EL (cell line): ENCODE measurements at regions not wholly inside any gene's neighbourhood (a gene's known extent, or its start where the extent isn't known, plus 50 kb on each side); places are given as distances from the start of the nearest gene placed in this dataset.
A peak's percentile ranks its signal among the peaks of the same experiment; 100 is the strongest.

Experiments
- DNase-seq: peaks from one replicate; pipeline ENCODE4 v3.0.0-alpha.2; 2016

DNA sequence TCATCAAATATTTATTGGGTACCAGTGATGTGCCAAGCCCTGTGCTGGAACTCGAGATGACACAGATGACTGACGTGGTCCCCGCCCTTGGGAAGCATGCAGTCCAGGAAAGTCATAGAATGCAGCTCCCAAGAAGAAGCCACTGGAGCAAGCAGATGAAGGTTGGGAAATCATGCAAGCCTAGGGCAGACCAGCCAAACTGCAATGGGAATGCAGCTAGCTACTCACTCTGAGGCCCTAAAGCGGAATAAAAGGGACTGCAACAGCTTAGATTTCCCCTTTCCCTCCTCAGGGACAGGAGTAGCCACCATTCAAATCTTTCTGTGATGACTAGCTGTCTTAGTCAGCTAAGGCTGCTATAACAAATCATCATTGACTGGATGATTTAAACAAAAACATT is 152.2 kb downstream of the MAFB start:
- DNase-seq, result no peak

DNA sequence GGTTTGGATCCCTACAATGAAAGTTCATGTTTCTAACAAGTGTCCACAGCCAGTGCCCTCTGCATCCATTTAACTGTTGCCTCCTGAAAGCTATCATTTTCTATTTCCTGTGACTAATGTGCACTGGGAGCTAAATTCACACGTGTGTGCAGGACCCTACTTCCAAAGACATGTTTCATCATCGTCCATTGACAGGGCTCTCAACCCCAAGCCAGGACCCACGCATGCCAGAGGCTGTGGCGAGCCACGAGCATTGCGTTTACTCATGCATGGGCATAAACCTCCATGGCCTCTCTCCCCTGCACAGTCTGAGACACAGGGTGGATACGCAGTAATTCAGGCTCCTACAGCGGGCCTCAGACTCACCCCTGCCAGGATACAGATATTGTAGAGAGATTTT is 153.2 kb downstream of the MAFB start:
- DNase-seq, result no peak

DNA sequence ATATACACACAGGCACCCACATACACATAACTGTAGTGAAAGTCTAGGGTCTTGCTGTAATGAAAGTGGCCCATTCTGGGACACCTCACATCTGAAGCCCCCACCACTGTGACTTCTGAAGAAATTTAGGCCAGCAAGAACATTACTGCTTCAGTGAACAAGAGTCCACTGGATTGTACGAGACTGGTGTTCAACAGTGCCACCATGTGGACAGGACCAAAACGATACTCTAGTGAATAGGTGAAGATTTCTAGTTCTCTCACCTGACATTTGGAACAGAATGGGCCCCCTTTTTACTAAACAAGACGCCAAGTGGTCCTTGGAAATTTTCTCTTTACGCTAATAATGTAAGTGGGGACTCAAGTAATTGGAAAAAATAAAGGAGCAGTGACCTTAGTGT is 156.9 kb downstream of the MAFB start:
- no peak for DNase-seq

- peak; percentile 34 for DNase-seq
Observed at GRCh38 chr20:40525351-40525750, 163.7 kb downstream of the MAFB start.

GRCh38 chr20:40524071-40524470 is 165.0 kb downstream of the MAFB start:
- DNase-seq, result no peak

DNA sequence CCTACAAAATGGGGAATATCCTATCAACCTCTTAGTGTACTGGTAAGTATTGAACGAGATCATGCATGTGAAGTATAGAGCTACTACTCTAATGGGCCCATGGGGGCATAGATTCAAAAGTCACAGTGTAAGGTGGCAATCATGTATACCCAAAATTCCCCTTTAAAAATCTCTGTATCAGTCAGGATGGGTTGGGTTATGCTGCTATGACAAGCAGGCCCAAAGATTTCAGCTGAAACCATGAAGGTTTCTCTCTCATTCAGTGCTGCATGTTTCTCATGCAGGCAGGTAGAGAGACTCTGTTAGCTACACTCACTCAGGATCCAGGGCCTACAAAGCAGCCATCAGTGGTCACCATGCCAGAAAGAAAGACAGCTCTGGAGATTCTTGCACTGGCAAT is 166.6 kb downstream of the MAFB start:
- DNase-seq, result no peak

DNA sequence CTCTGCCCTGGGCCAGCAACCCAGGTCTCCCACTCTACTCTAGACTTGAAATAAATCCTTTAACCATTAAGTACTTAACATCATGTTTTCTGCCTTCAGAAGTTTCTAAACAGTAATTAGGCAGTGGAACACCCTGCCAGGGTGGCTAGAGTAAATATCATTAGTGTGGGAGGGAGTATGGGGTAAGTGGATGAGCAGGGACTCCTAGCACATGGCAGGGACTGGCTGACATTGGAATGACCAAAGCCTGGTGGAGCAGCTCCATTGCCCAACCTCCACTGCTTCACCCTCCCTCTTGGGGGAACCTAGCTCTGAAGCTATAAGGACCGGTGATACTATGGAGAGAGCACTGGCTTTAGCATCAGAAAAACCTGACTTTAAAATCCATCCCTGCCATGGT is 167.1 kb downstream of the MAFB start:
- no peak for DNase-seq

DNA sequence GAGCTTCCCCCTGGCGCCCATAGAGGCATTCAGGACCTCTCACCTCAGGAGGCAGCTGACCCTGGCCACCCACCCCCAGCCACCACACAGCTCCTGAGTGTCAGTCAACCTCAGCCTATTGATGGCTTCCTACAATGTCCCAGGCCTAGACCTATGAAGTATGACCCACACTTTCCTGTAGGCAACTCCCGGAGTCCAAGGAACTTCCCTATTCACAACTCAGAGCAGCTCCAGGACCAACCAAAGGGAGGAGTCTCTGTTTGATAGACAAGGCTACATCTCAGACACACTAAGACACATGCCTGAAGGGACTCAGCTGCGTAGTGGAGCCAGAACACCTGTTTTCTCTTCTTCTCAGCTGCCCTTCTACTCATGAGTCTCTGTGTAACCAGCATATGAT is 169.1 kb downstream of the MAFB start:
- DNase-seq, result no peak

DNA sequence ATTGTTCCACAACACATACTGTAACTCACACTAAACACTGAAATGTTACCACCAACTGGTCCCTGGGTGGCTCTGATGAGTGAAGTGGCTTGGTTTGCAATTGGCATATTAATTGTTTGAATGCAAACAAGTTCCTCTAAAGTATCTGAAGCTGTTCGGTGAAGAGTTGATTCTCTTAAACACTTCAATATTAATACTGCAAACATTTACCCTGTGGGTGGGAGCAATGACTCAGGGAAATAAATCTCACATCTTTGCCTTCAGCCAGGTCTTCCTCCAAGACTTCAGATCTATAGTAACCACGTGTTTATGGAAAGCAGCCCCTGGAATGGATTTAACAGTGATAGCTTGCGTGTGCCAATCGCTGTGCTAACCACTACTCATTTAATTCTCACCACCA is 176.0 kb downstream of the MAFB start:
- peak; percentile 16 for DNase-seq

DNA sequence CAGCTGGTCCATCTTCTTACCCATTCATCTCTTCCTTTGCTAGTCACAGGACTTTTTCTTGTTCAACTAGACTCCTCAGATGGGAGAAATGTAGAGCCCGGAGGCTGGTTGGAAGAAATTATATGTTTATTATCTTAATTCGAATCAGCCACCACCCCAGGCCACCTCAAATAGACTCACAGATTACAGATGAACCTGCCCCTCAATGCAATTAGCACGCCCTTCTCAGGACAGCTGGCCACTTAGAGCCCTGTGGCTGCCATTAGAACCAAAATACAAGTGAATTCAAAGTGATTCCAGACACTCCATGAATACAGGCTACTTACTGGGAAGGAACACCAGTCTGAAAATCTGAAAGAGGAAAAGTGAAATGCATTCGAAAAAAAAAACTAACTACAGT is 176.4 kb downstream of the MAFB start:
- no peak for DNase-seq

- peak; percentile 47 for DNase-seq
Observed at GRCh38 chr20:40511478-40511877, 177.6 kb downstream of the MAFB start.

- no peak for DNase-seq
Observed at GRCh38 chr20:40510622-40511021, 178.4 kb downstream of the MAFB start.

DNA sequence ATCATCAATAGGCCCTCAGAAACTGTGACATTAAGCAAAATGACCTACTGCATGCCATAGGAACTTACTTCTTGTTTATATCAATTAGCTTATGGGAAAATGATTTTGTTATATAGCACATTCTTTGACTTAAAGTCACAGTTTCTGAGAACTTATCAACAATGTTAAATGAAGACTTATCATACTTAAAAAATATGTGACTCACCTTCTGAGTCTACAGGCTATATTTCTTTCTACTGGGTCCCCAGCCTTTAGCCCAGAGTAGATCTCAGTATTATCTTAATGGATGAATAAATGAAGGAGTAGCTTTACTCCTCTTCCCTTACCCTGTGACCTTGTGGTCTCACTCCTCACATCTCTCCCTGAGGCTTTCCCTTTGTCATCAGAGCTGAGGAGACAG is 180.2 kb downstream of the MAFB start:
- DNase-seq, result peak; percentile 26

GRCh38 chr20:40506537-40506939 is 182.5 kb downstream of the MAFB start:
- DNase-seq, result peak; percentile 98

DNA sequence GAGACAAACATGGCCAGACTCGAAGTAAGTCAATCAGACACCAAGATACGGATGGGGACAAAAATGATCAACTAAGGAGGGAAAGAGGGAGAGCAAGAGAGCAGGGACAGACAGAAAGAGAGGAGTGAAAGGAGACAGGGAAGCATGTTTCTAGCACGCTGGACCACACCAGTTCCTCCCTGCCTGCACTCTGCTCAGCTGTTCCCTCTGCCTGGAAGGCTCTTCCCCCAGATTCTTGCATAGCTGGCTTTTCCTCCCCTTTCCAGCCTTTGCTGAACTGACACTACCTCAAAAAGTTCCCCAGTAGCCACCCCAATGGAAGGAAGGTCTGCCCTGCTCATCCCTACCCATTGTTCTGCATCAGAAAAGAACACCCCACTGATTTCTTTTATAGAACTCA is 185.9 kb downstream of the MAFB start:
- no peak for DNase-seq

- DNase-seq, result no peak
Observed at GRCh38 chr20:40502576-40502975, 186.5 kb downstream of the MAFB start.

- no peak for DNase-seq
Observed at GRCh38 chr20:40499391-40499790, 189.6 kb downstream of the MAFB start.

DNA sequence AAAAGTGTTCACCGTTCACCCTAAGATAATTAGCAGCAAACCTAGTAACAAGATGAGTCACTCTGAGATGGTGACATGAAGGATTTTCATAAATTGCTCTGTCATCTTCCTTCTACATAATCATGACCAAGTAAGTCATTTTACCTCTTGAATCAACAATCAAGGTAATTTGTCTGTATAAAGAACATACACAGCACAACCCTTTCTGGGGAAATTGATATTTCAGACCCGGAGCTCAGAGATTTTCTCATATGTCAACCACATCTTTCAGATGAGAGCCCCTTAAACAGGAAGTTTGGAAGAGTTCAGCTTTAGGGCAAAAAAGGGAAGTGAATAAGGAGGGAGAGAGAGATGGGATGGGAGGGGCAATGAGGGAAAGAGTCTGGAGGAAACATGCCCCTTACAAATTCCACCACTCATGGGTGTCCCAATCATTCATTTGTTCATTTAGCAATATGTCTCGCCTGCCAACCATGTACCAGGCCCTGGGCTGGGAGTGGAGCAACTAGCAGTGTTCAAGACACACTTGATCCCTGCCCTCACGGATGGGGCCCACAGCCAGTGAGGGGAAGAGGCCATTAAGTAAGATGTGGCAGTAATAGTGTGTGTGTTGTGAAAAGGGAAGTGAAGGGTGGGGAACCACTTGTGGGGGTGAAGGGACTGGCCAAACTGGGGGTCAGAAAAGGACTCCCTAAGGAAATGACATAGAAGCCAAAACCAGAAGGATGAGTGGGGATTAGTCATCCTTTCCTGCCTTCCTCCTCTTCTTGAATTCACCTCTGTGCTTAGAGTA is 190.9 kb downstream of the MAFB start:
- DNase-seq, result peak; percentile 36

GRCh38 chr20:40495956-40496355 is 193.1 kb downstream of the MAFB start:
- DNase-seq, result no peak

DNA sequence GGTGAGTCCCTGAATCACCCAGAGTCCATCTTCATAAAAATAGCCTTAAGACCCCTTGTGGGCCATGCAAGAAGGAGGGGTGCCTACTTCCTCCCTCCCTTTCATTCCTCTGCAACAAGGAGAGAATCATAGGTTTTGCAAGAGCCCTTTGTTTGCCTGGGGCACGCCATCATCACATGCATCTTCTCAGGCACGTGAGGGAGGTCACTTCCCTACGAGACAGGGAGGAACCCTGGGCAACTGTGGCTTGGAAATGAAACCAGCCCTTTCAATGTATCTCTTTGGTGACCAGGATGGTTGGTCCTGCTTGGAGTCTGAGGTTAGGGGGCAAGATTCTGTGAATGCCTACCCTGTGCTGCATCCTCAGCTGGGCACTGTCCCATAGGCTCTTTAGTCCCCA is 194.8 kb downstream of the MAFB start:
- DNase-seq, result no peak

DNA sequence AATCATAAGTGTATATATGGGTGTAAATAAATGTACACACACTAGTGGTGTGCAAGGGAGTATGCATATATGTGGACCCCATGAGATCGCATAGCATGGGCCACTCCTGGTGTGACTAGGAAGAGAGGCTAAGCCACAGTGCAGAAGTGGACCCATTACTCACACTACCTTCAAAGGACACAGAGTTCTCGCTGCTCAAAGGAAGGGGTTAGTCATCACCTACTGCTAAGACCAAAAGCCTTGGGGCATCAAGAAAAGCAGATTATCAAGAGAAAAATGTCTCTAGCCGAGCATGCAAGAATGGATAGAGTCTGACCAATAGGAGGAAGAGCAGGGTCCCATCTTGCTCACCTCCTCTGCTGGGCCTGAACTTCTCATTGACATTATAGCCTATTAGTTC is 195.5 kb downstream of the MAFB start:
- DNase-seq, result peak; percentile 79

GRCh38 chr20:40493071-40493470 is 196.0 kb downstream of the MAFB start:
- peak; percentile 76 for DNase-seq

DNA sequence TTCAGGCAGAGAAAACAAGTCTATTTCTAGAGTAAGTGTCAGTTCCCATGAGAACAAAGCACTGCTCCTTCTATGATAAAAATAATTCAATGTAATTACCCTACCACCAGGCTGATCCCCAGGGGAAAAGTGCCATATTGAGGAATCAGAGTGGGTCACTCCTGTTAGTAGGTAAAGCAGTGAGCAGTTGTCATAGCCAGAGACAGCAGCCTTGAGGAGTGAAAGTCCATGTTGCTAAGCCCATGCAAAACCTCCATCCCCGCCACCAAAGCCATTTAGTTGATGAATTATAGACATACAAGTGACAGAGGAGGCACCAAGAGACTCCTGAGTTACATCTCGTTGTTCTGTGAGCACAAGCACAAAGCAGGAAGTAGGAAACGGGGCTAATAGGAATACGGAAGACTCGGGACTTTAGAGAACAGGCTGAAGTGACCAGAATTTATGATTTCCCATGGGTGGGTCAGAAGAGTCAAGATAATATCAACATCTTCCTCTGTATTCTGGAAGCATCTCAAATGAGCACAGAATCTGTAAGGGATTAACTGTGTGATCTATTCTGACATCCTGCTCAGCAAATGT is 197.9 kb downstream of the MAFB start:
- no peak for DNase-seq

- DNase-seq, result peak; percentile 91
Observed at GRCh38 chr20:40489886-40490285, 199.2 kb downstream of the MAFB start.

GRCh38 chr20:40488401-40488800 is 200.6 kb downstream of the MAFB start:
- peak; percentile 21 for DNase-seq
